Gastrocnemius medialis (tissue), 4 donors: ENCODE measurements at regions not wholly inside any gene's neighbourhood (a gene's known extent, or its start where the extent isn't known, plus 50 kb on each side); places are given as distances from the start of the nearest gene placed in this dataset.

Experiments
- ATAC-seq, 2 donors: fragments of 150-250 bp; one replicate each; pipeline ENCODE4 v1.9.1; 2016
- DNase-seq, 2 donors: peaks; one replicate each; pipeline ENCODE4 v3.0.0-alpha.2; 2019
- H3K27ac ChIP-seq, 4 donors: fragments of 200-600 bp; sonication (generic); 1 replicate in 1 of 4; 2 replicates in 3 of 4; pipeline ENCODE4 v1.5.1; 2016 to 2018; ENCODE audit warnings: mild to moderate bottlenecking in 2 of 4, moderate library complexity in 1 of 4
- H3K27me3 ChIP-seq, 3 donors: fragments of 200-600 bp; sonication (generic) in 2 of 3; 1 replicate in 1 of 3; 2 replicates in 2 of 3; pipeline versions ENCODE4 v1.5.1 to v1.6.0; 2016 to 2019; ENCODE audit warnings: mild to moderate bottlenecking in 1 of 3, moderate library complexity in 1 of 3
- H3K36me3 ChIP-seq, 2 donors: fragments of 200-600 bp; sonication (generic) in 1 of 2; one replicate each; pipeline ENCODE4 v1.5.1; 2017 to 2018
- H3K4me1 ChIP-seq, 2 donors: fragments of 200-600 bp; sonication (generic) in 1 of 2; one replicate each; pipeline ENCODE4 v1.5.1; 2016 to 2017; ENCODE audit warnings: mild to moderate bottlenecking in 2 of 2
- H3K4me3 ChIP-seq, 4 donors: fragments of 200-600 bp; sonication (generic) in 3 of 4; 1 replicate in 1 of 4; 2 replicates in 3 of 4; pipeline ENCODE4 v1.5.1; 2016 to 2019; ENCODE audit warnings: mild to moderate bottlenecking in 2 of 4
- H3K9me3 ChIP-seq, 3 donors: fragments of 200-600 bp; sonication (generic) in 2 of 3; 1 replicate in 1 of 3; 2 replicates in 2 of 3; pipeline ENCODE4 v1.5.1; 2016 to 2019
- CTCF ChIP-seq, 5 experiments: fragments of 450-650 bp in 3 of 5; fragments of 200-600 bp in 2 of 5; sonication (generic) in 2 of 5; IDR thresholded peaks in 4 of 5; conservative IDR thresholded peaks in 1 of 5; 1 replicate in 4 of 5; 2 replicates in 1 of 5; pipeline ENCODE4 v1.5.1; 2016 to 2019; ENCODE audit warnings: antibody characterized with exemption in 5 of 5, mild to moderate bottlenecking in 3 of 5, moderate library complexity in 3 of 5
- POLR2A ChIP-seq, 2 donors: fragments of 450-650 bp; IDR thresholded peaks; one replicate each; pipeline ENCODE4 v1.6.1; 2017; ENCODE audit warnings: antibody characterized with exemption in 2 of 2, mild to moderate bottlenecking in 2 of 2, moderate library complexity in 2 of 2
- in situ Hi-C, 4 donors: fragments of 200-750 bp; cut with MboI; loops; one replicate each; pipeline versions ENCODE4 v1.15.0 to v1.8.0; 2017; ENCODE audit warnings: low sequenced_read_pairs in 4 of 4
- intact Hi-C: fragments of 100-400 bp; cut with DNase I; formaldehyde crosslinking; loops from one replicate; pipeline ENCODE4 v1.15.1; 2023; ENCODE audit warnings: low total_unique reads

DNA sequence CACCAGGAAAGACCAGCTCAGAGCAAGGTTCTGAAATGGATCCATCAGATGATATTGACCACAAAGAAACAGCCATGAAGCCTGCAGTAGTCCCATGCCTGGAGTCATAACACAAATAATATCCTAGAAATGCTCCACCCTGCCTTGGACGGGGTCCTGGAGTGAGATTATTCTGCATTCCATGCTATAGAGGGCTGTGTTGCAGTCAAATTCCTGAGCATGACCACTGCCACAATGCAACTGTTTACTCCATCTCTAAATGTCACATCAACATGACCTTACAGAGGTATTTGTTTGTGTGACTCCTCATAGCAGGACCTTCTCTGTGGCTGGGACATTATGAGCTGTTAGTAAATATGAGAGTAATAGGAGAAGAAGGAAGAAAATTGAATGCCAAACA, 257.5 kb upstream of the TCF21 start:
- no peak overlapping the region for H3K4me3 ChIP-seq
- TF ChIP-seq CTCF (IDR thresholded peaks at IDR 0.05 in 4 of 5, conservative IDR thresholded peaks at IDR 0.05 in 1 of 5) = no peak
- TF ChIP-seq POLR2A (IDR thresholded peaks at IDR 0.05) = no peak
- no peaks in the 10 kb centered on the region for H3K36me3 ChIP-seq
- H3K27me3 ChIP-seq = no peaks in the 10 kb centered on the region
- ATAC-seq = no peak
- no peaks in the 10 kb centered on the region for H3K9me3 ChIP-seq
- no peak for DNase-seq
- H3K27ac ChIP-seq = no peak overlapping the region
- H3K4me1 ChIP-seq = no peaks in the 10 kb centered on the region
- in situ Hi-C loops (no loop called here), intact Hi-C loops (no loop called here)

DNA sequence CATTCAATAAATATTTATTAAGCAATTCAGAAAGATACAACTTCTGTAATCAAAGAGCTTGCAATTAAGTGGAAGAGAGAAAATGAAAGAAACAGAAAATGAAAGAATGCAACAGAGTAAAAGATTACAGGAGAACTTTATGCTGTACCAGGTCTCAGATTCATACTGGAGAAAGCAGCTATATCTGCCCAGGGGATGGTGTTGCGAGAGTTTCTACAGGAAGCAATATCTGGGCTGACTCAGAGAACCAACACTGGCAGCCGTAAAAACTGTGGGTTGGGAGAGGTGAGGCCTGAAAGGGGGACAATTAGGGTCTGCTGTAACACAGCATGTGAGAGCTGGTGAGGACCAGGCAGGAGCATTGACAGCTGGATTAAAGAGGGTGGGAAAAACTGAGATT, 256.7 kb upstream of the TCF21 start:
- in situ Hi-C loops = no loop called here

GRCh38 chr6:133632906-133633305, 256.0 kb upstream of the TCF21 start:
- TF ChIP-seq POLR2A (IDR thresholded peaks at IDR 0.05) (no peak), CTCF (IDR thresholded peaks at IDR 0.05 in 4 of 5, conservative IDR thresholded peaks at IDR 0.05 in 1 of 5) (no peak)
- Histone ChIP-seq H3K27ac (no peak overlapping the region), H3K27me3 (no peaks in the 10 kb centered on the region), H3K9me3 (no peaks in the 10 kb centered on the region), H3K4me1 (no peaks in the 10 kb centered on the region), H3K4me3 (no peak overlapping the region), H3K36me3 (no peaks in the 10 kb centered on the region)
- intact Hi-C loops (no loop called here), in situ Hi-C loops (no loop called here)
- ATAC-seq (no peak), DNase-seq (no peak)

More for the DNA sequence above, 256.7 kb upstream of the TCF21 start:
- intact Hi-C loops = no loop called here
- Histone ChIP-seq H3K4me1 (no peaks in the 10 kb centered on the region), H3K27ac (no peak overlapping the region), H3K9me3 (no peaks in the 10 kb centered on the region), H3K4me3 (no peak overlapping the region), H3K27me3 (no peaks in the 10 kb centered on the region), H3K36me3 (no peaks in the 10 kb centered on the region)
- DNase-seq = no peak
- ATAC-seq = no peak
- no peak for TF ChIP-seq POLR2A (IDR thresholded peaks at IDR 0.05)

DNA sequence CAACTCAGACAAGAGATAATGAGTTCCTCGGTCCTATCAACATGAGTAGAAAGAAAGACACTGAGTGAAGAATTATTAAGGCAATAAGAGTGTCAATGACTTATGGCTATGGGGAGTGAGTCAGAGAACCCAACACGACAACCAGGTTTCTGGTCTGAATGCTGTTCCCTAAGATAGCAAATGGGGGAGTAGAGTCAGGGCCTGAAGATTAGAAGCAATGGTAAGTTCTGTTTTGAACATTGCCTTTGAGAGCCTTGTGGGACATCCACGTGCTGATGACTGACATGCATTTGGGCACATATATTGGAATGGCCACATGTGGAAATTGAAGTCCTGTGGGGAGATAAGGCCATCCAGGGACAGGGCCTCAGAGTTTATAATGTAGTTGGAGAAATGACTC, 254.4 kb upstream of the TCF21 start:
- no peak for ATAC-seq
- intact Hi-C loops = no loop called here

GRCh38 chr6:133635447-133635846, 253.5 kb upstream of the TCF21 start:
- no peak for TF ChIP-seq POLR2A (IDR thresholded peaks at IDR 0.05)
- TF ChIP-seq CTCF (IDR thresholded peaks at IDR 0.05 in 4 of 5, conservative IDR thresholded peaks at IDR 0.05 in 1 of 5) = no peak
- H3K27ac ChIP-seq = no peak overlapping the region
- DNase-seq = no peak
- no peaks in the 10 kb centered on the region for H3K4me1 ChIP-seq
- in situ Hi-C loops = no loop called here
- no peak for ATAC-seq
- H3K27me3 ChIP-seq = no peaks in the 10 kb centered on the region
- no peaks in the 10 kb centered on the region for H3K36me3 ChIP-seq
- H3K9me3 ChIP-seq = no peaks in the 10 kb centered on the region
- H3K4me3 ChIP-seq = no peak overlapping the region
- intact Hi-C loops = no loop called here

More for the DNA sequence above, 254.4 kb upstream of the TCF21 start:
- H3K27ac ChIP-seq = no peak overlapping the region
- no peaks in the 10 kb centered on the region for H3K27me3 ChIP-seq
- TF ChIP-seq CTCF (IDR thresholded peaks at IDR 0.05 in 4 of 5, conservative IDR thresholded peaks at IDR 0.05 in 1 of 5) (no peak), POLR2A (IDR thresholded peaks at IDR 0.05) (no peak)
- no peaks in the 10 kb centered on the region for H3K9me3 ChIP-seq
- H3K4me1 ChIP-seq = no peaks in the 10 kb centered on the region
- in situ Hi-C loops = no loop called here
- H3K36me3 ChIP-seq = no peaks in the 10 kb centered on the region
- DNase-seq = no peak
- no peak overlapping the region for H3K4me3 ChIP-seq
